GM20000 (cell line): ENCODE measurements at regions not wholly inside any gene's neighbourhood (a gene's known extent, or its start where the extent isn't known, plus 50 kb on each side); places are given as distances from the start of the nearest gene placed in this dataset.

Experiments used
- DNase-seq: peaks from one replicate; pipeline ENCODE4 v3.0.0; 2012; ENCODE audit warnings: low spot score
- TF ChIP-seq, protein P1 (sequence below): IDR thresholded peaks from 2 replicates; pipeline ENCODE4 v1.5.1; 2012; ENCODE audit warnings: mild to moderate bottlenecking, control low read depth; ENCODE audit errors: extremely low read depth, missing control alignments

DNA sequence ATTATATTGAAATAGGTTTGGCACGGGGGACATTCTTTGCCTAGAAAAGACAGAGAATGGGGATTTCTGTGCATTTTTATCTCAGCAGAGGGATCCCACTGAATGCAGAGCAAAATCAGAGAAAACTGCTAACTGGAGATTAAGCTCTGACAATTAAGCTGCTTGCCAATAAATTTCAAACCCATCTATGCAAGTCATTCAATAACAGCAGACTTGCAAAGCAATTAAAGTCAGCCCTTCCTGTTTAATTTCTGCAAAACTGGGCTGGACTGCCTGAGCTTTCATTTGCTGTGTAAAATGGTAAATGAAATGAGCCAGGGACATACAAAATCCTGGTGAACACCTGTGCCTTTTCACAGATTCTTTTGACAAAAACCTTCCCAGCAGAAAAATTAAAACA lies 1273.9 kb upstream of the CNTN5 start:
- TF ChIP-seq, protein P1, sequence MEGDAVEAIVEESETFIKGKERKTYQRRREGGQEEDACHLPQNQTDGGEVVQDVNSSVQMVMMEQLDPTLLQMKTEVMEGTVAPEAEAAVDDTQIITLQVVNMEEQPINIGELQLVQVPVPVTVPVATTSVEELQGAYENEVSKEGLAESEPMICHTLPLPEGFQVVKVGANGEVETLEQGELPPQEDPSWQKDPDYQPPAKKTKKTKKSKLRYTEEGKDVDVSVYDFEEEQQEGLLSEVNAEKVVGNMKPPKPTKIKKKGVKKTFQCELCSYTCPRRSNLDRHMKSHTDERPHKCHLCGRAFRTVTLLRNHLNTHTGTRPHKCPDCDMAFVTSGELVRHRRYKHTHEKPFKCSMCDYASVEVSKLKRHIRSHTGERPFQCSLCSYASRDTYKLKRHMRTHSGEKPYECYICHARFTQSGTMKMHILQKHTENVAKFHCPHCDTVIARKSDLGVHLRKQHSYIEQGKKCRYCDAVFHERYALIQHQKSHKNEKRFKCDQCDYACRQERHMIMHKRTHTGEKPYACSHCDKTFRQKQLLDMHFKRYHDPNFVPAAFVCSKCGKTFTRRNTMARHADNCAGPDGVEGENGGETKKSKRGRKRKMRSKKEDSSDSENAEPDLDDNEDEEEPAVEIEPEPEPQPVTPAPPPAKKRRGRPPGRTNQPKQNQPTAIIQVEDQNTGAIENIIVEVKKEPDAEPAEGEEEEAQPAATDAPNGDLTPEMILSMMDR, result no peak
- DNase-seq, result no peak

GRCh38 chr11:97751405-97751804 lies 1269.3 kb upstream of the CNTN5 start:
- DNase-seq, result no peak
- TF ChIP-seq, protein P1, result no peak

DNA sequence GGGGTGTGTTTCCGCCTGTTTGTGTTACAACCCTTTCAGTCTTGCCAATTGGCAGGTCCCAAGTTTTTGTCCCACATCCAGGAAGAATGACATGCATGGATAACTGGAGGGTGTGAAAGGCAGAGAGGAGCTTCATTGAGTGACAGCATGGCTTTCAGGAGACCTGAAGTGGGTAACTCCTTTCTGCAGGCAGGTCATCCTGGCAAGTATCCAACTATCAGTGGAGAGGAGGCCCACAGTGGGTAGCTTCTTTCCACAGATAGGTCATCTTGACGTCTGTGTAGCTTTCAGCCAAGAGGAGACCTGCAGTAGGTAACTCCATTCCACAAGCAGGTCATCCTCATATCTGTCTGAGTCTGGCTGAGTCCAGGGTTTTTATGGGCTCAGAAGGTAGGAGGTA lies 1268.8 kb upstream of the CNTN5 start:
- TF ChIP-seq, protein P1, result no peak
- no peak for DNase-seq

- DNase-seq, result no peak
- TF ChIP-seq, protein P1, result no peak
Observed at GRCh38 chr11:97754976-97755375, 1265.8 kb upstream of the CNTN5 start.

- TF ChIP-seq, protein P1, result no peak
- no peak for DNase-seq
Observed at GRCh38 chr11:97756571-97757335, 1264.0 kb upstream of the CNTN5 start.

GRCh38 chr11:97761175-97761574 lies 1259.6 kb upstream of the CNTN5 start:
- TF ChIP-seq, protein P1, result no peak
- no peak for DNase-seq

- TF ChIP-seq, protein P1, result no peak
- DNase-seq, result no peak
Observed at GRCh38 chr11:97764193-97764592, 1256.6 kb upstream of the CNTN5 start.
